Thyroid gland (tissue), 4 donors: ENCODE measurements at regions not wholly inside any gene's neighbourhood (a gene's known extent, or its start where the extent isn't known, plus 50 kb on each side); places are given as distances from the start of the nearest gene placed in this dataset.

Experiments used
- POLR2A ChIP-seq, 2 donors: fragments of 450-650 bp; IDR thresholded peaks; one replicate each; pipeline ENCODE4 v1.6.1; 2017; ENCODE audit warnings: antibody characterized with exemption in 2 of 2, mild to moderate bottlenecking in 2 of 2, moderate library complexity in 1 of 2
- TF ChIP-seq, protein P1 (sequence below), 6 experiments: fragments of 200-600 bp in 3 of 6; fragments of 450-650 bp in 3 of 6; sonication (generic) in 3 of 6; IDR thresholded peaks; one replicate each; pipeline ENCODE4 v1.5.1; 2016 to 2019; ENCODE audit warnings: antibody characterized with exemption in 6 of 6, mild to moderate bottlenecking in 2 of 6, inconsistent platforms in 1 of 6, moderate library complexity in 1 of 6

DNA sequence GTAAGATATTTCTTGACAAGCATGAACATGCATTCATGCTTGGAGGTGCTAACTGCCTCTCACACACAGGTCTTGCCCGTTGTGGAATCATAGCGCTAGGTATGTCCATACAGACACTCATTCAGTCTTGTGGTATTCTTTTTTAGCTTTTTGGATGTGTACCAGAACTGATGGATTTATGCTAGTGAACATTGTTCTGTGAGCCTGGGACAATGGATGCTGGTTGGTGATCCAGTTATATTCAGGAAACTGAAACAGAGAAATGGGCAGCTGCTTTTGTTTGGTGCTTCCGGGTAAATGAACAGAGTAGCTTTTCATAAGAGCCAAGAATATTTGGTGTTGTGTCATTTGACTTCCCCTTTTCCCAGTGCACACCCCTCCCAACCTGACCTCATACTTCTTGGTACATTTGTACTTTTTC is 78.9 kb upstream of the SLC4A4 start:
- TF ChIP-seq, protein P1, sequence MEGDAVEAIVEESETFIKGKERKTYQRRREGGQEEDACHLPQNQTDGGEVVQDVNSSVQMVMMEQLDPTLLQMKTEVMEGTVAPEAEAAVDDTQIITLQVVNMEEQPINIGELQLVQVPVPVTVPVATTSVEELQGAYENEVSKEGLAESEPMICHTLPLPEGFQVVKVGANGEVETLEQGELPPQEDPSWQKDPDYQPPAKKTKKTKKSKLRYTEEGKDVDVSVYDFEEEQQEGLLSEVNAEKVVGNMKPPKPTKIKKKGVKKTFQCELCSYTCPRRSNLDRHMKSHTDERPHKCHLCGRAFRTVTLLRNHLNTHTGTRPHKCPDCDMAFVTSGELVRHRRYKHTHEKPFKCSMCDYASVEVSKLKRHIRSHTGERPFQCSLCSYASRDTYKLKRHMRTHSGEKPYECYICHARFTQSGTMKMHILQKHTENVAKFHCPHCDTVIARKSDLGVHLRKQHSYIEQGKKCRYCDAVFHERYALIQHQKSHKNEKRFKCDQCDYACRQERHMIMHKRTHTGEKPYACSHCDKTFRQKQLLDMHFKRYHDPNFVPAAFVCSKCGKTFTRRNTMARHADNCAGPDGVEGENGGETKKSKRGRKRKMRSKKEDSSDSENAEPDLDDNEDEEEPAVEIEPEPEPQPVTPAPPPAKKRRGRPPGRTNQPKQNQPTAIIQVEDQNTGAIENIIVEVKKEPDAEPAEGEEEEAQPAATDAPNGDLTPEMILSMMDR (IDR thresholded peaks at IDR 0.05) = no peak
- no peak for TF ChIP-seq POLR2A (IDR thresholded peaks at IDR 0.05)
